BLaER1 treated with 17β-estradiol and CSF1 and Interleukin-3, amounts not matched to agents 10 nM and 100 nM (cell line): ENCODE measurements at regions not wholly inside any gene's neighbourhood (a gene's known extent, or its start where the extent isn't known, plus 50 kb on each side); places are given as distances from the start of the nearest gene placed in this dataset.

Source experiments
- H3K27ac ChIP-seq, 11 experiments: shearing (Covaris generic); formaldehyde crosslinking; 2 replicates each; pipeline ENCODE4 v1.8.1; 2022
- H3K27me3 ChIP-seq, 11 experiments: shearing (Covaris generic); formaldehyde crosslinking; 2 replicates each; pipeline ENCODE4 v1.8.1; 2022
- H3K36me3 ChIP-seq, 11 experiments: shearing (Covaris generic); formaldehyde crosslinking; 2 replicates each; pipeline ENCODE4 v1.8.1; 2022
- H3K4me1 ChIP-seq, 10 experiments: shearing (Covaris generic); formaldehyde crosslinking; 2 replicates each; pipeline ENCODE4 v1.8.1; 2022
- H3K4me2 ChIP-seq, 11 experiments: shearing (Covaris generic); formaldehyde crosslinking; 2 replicates each; pipeline ENCODE4 v1.8.1; 2022
- H3K4me3 ChIP-seq, 10 experiments: shearing (Covaris generic); formaldehyde crosslinking; 2 replicates each; pipeline ENCODE4 v1.8.1; 2022
- H3K9ac ChIP-seq, 11 experiments: shearing (Covaris generic); formaldehyde crosslinking; 2 replicates each; pipeline ENCODE4 v1.8.1; 2022
- H3K9me3 ChIP-seq, 11 experiments: shearing (Covaris generic); formaldehyde crosslinking; replicated peaks in 1 of 11; 2 replicates each; pipeline ENCODE4 v1.8.1; 2022
- H4K20me1 ChIP-seq, 11 experiments: shearing (Covaris generic); formaldehyde crosslinking; 2 replicates each; pipeline ENCODE4 v1.8.1; 2022
- Cebpa-rat ChIP-seq, 11 experiments: shearing (Covaris generic); IDR thresholded peaks; 2 replicates each; pipeline ENCODE4 v1.8.1; 2022

- no peak overlapping the region for H3K4me3 ChIP-seq
- no peaks in the 10 kb centered on the region for H3K27me3 ChIP-seq
- H4K20me1 ChIP-seq = no peaks in the 10 kb centered on the region
- no peak overlapping the region for H3K27ac ChIP-seq
- no peak overlapping the region for H3K9ac ChIP-seq
- no peak for TF ChIP-seq Cebpa-rat (IDR thresholded peaks at IDR 0.05)
- no peaks in the 10 kb centered on the region; a peak in 1 of 22 replicates for H3K36me3 ChIP-seq
- H3K4me1 ChIP-seq = no peaks in the 10 kb centered on the region
- no peak overlapping the region for H3K4me2 ChIP-seq
- peaks cover 0 to 19% (median 5%) of the 10 kb centered on the region in 11 experiments; a peak in 6 of 22 replicates for H3K9me3 ChIP-seq
Observed at GRCh38 chr6:118408863-118409262, 139.2 kb upstream of the PLN start.

GRCh38 chr6:118410001-118410400, 138.1 kb upstream of the PLN start:
- no peaks in the 10 kb centered on the region; a peak in 1 of 22 replicates for H3K36me3 ChIP-seq
- H3K9ac ChIP-seq = no peak overlapping the region
- H3K27ac ChIP-seq = no peak overlapping the region
- H3K4me1 ChIP-seq = no peaks in the 10 kb centered on the region
- no peaks in the 10 kb centered on the region for H4K20me1 ChIP-seq
- no peak for TF ChIP-seq Cebpa-rat (IDR thresholded peaks at IDR 0.05)
- no peaks in the 10 kb centered on the region for H3K27me3 ChIP-seq
- H3K4me3 ChIP-seq = no peak overlapping the region
- H3K4me2 ChIP-seq = no peak overlapping the region
- H3K9me3 ChIP-seq = peaks cover 0 to 19% (median 5%) of the 10 kb centered on the region in 11 experiments; a peak in 6 of 22 replicates
